ENCODE measurements at regions not wholly inside any gene's neighbourhood (a gene's known extent, or its start where the extent isn't known, plus 50 kb on each side); places are given as distances from the start of the nearest gene placed in this dataset.

DNA sequence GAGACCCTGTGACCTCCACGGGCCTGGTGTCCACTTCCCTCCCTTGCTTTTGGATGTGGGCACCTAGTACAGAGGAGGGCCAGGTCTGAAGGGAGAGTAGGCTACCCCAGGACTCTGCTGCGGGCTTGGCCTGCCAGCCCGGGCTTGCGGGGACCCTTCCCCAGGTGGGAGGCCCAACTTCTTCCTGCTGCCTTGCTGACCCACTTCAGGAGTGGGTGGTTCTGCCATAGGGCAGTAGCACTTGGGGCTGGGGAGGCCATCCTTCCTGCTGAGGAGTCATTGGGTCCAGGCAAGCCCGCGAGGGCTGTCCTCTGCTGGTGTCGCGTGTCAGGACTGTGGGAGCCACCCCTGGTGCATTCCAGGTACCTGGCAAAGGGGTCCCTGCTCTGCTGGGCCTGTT lies 1250.0 kb downstream of the BRD1 start:
- TF ChIP-seq, protein P1, sequence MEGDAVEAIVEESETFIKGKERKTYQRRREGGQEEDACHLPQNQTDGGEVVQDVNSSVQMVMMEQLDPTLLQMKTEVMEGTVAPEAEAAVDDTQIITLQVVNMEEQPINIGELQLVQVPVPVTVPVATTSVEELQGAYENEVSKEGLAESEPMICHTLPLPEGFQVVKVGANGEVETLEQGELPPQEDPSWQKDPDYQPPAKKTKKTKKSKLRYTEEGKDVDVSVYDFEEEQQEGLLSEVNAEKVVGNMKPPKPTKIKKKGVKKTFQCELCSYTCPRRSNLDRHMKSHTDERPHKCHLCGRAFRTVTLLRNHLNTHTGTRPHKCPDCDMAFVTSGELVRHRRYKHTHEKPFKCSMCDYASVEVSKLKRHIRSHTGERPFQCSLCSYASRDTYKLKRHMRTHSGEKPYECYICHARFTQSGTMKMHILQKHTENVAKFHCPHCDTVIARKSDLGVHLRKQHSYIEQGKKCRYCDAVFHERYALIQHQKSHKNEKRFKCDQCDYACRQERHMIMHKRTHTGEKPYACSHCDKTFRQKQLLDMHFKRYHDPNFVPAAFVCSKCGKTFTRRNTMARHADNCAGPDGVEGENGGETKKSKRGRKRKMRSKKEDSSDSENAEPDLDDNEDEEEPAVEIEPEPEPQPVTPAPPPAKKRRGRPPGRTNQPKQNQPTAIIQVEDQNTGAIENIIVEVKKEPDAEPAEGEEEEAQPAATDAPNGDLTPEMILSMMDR (conservative IDR thresholded peaks at IDR 0.05; ENCODE audit: low read length): no peak
- no peak for TF ChIP-seq EZH2phosphoT487 (IDR thresholded peaks at IDR 0.05; ENCODE audit: borderline replicate concordance)
